NCI-H526 (cell line): ENCODE measurements at regions not wholly inside any gene's neighbourhood (a gene's known extent, or its start where the extent isn't known, plus 50 kb on each side); places are given as distances from the start of the nearest gene placed in this dataset.

ENCODE experiments used
- DNase-seq, 2 experiments: peaks; one replicate each; lab custom pipeline; 2025; lab: John Stamatoyannopoulos, UW

DNA sequence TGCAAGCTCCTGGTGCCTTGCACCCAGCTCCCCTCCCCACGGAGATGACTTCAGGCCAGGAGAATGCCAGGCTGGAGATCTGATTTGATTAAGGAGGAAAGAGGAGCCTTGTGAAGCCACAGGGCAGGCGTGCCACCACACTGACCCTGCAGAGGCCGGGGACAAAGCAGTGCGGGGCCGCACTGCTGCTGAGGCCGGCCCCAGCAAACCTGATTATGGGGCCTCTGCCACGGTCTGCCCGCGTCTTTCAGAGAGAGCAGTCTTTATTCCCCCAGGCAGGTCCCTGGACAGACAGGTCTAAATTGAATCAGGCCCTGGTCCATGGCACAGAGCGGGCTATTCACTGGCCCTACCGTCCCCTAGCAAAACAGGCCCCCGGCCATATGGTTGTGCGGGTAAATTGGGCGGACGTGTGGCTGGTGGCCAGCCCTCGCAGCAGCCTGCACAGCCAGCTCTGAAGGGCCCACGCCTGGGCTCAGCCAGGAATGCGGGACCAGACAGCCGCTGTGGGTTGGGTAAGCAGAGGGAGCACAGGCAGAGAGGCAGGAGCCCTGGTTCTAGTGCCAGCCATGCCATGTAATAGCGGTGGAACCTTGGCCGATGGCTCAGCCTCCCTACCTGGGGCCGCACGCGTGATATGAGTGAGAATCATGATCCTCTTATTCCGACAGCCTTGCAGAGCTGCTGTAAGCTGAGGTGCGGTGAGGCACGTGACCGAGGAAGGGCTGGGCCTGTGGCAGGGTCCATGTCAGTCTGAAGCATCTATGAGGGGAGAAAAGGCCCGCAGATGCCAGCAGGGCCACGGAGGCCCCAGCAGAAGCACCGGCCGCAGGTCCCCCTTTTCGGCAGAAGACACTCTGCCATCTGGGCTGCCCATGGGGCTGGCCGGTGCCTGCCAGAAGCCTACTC, 97.3 kb upstream of the MYCN start:
- no peak for DNase-seq

DNA sequence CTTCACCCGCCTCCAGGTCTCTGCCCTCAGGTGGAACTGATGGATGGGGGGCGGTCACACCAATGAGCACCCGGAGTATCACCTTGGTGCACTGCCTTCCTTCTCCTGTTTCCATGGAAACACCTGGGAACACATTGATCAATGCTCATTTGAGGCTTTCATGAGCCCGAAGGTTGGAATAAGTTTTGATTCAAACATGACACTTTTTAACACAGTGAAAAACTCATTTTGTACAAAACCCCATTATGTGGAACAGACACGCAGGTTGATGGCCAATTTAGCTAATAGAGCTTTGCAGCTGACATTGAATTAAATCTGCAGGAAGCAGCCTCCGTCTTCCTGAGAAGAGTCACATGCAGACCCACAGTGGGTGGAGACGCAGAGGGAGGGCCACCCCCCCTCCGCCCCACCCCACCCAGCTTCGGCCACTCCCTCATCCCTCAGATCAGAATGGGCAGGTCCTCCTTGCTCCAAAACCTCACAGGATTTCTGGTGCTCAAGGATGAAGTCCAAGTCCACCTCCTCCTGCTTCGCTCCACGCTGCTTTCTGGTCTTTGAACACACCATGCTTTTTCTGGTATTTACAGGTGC, 96.0 kb upstream of the MYCN start:
- DNase-seq = peak; percentile 96 to 100

DNA sequence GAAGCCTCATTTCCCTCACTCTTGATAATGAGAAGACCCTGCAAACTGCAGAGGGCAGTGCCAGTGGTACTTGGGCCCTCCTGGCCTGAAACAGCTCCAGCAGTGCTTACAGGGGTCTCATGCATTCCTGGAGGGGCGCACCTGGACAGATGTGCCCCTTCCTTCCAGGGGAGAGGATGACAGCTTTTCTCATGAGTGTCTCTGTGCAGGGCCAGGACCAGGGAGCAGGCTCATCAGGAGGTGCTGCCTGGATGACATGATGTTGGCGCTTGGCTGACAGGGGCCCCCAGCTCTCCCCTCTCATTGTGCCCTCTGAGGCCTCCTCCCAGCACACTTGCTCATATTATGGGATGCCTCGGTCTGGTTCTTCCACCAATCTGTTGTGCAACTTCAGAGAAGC, 95.1 kb upstream of the MYCN start:
- no peak for DNase-seq

DNA sequence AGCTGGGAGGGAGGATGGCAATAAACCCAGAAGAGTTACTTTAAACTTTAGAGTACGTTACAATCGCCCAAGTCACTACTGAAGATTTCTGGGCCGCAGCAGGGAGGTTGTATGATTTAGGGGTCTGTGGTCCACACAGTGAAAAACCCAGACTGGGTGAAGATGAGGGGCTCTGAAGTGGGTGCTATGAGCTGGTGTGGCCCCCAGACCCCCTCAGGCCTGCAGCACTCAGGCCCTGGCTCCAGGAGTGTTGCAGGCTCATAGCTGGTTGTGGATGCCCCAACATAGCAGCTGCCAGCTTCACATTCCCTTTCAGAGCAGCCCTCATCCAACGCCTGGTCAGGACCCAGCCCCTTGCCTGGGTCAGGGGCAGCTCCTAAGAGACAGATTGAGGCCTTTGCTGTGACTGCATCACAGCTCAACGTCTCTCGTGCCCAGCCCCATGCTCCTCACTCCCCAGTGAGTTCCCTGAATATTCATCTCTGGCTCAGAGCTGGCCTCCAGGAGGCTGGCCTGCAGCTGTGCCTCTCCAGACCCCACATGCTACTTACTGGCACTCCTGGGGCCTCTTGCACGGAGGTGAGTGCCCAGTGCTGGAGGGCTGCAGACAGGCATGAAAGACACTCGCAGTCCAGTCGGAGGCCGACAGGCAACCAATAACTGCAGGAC, 94.5 kb upstream of the MYCN start:
- no peak for DNase-seq

DNA sequence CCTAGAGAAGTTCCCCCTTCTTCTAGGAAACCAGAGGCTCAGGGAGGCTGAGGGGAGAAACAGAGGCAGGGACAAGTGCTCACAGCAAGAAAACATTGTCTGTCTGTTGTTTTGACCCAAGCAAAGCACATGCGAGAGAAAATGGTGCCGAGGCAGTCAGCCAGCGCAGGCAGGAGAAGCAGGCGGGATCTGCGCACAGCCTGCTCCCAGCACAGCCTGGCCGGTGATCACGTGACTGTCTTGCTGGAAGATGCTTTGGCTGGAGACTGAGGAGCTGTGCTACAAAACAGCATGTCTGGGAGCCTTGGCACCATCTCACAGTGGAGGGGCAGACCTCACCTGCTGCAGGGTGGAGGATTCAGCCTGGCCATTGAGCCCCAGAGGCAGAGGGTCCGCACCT, 93.7 kb upstream of the MYCN start:
- DNase-seq = no peak

DNA sequence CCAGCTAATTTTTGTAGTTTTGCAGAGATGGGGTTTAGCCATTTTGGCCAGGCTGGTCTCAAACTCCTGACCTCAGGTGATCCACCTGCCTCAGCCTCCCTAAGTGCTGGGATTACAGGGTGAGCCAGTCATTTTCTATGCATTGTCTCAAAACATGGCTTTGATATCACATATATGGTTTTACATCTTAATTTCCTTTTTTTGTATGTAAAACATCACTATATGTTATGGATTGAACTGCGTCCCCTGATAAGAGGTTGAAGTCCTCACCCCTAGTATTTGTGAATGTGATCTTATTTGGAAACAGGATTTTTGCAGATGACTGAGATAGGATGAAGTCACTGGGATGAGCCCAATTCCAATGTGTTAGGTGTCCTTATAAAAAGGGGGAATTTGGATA, 89.8 kb upstream of the MYCN start:
- no peak for DNase-seq

DNA sequence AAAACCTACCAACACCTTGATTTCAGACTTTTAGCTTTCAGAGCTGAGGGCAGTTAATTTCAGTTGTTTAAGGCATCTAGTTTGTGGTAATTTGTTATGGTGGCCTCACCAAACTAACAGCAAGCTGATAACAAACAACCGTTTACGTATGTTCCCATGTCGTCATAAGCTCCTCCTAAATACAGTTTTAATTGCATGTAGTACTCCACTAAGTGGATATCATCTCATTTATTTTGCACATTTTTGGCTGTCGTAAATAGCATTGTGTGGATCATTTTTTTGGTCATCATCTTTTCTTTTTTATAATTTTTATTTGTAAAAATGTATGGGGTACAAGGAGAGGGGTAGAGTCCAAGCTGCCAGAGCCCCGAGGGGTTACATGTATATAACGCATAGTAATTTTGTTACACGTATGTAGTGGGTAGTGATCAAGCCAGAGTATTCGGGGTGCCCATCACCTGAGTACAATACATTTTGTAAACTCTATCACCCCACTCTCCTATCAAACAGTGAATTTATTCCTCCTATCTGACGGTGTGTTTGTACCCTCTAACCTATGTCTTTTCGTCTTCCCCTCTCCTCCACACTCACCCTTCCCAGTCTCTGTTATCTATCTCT, 89.2 kb upstream of the MYCN start:
- DNase-seq = no peak

DNA sequence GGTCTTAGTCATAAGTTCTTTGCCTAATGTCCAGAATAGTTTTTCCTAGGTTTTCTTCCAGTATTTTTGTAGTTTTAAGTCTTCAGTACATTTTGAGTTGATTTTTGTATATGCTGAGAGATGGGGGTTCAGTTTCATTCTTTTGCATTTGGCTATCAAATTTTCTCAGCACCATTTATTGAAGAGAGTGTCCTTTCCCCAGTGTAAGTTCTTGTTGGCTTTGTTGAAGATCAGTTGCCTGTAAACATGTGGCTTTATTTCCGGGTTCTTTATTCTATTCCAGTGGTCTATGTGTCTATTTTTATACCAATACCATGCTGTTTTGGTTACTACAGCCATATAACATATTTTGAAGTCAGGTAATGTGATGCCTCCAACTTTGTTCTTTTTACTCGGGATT, 87.5 kb upstream of the MYCN start:
- DNase-seq = no peak

DNA sequence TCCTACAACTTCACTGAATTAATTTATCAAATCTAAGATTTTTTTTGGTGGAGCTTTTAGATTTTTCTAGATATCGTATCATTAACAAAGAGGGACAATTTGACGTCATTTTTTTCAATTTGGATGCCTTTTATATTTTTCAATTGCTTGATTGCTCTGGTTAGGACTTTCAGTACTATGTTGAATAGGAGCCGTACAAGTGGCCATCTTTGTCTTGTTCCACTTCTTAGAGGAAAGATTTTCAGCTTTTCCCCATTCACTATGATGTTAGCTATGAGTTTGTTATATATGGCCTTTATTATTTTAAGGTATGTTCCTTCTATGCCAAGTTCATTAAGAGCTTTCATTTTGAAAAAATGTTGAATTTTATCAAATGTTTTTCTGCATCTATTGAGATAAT, 86.4 kb upstream of the MYCN start:
- no peak for DNase-seq

DNA sequence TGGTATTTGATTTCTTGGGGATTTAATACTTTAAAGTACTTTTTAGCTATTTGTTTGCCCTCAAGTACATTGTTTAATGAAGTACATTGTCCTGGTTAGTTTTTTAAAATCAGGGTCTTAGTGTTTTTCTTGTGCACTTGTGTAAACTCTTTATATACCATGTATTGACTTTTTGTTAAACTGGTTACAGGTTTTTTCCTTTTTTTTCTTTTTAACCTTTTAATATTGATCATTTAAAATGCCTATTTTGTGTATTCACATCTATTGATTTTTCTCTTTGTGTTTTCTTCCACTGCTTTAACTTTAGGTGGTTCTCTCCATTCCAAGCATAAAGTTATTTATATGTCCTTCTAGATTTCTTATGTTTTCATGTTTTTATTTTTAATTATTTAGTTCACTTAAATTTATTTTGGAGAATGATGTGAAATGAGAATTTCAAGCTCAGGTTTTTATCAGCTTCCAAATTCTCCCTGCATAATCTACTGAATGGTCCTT, 84.5 kb upstream of the MYCN start:
- DNase-seq = no peak

DNA sequence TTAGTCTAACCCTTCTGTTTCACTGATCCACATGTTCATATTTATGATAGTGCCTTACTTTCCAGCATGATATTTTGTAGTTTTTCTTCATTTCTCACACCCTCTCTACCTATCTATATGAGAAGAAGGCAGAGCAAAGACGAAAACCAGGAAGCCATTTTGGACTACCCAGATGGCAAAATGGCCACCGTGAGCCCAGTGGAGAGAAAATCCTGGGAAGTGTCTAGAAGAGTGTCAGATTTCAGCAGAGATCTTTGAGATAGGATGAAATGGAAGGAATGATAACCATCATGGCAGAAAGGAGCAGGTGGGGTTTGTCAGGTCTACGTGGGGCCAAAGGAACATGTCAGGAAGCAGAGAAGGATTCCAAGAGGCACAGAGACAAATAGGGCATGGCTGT, 84.0 kb upstream of the MYCN start:
- no peak for DNase-seq

DNA sequence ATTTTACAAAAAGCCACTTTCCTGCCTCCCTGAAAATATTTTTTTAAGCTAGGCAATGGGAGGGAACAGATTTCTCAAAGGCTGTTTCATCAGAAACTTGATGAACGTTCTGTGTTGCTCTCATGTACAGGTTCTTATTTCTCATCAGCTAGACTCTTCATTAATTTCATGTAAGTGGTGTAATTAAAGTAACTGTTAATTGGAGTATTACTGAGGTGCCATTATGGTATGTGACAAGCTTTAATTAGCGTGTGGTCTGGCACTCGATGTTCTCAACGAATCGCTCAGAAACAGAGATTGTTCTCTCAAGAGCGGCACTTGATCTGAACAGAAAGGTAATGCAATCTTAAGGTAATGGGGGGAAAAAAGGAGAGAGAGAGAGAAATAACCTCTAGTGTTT, 81.9 kb upstream of the MYCN start:
- DNase-seq = no peak

DNA sequence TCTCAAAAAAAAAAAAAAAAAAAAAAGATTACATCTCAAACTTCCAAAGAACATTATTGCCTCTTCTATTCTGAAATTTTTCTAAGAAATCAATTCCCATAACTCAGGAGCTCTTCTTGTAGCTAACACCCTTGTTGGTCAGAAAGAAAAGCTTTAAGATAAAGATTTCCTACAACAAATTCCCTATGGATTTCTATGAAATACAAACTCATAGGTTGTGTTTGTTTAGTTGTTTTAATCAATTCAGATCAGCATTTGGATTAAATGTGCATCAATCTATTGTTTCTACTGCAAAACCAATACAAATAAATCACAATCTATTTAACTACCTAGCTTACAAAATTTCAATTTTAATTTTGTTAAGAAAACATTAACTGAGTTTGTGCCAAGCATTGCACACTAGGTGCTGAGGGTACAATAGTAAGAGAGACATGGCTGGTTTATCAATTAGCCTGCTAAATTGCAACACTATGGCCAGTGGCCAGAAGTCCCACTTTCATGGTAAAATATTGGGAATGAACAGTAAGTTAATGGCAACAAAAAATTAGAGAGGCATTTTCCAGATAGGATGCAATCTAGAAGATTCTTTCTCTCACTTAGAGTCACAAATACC, 80.2 kb upstream of the MYCN start:
- no peak for DNase-seq

DNA sequence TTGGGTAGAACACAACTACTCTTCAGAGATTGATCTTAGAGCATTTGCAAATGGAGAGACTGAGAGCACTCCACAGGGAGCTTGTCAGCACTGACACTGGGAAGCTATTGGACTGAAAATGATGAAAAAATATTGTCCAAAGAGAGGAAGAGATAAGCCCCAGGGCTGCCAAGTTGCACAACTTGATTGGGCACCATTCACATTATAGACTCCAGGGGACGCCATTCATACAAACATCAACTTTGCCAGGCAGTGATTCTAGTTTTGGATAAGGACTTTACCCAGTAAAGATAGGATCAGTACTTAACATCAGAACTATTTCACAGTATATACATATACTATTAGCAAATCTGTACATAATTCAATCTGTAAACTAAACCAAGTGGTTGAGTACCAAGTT, 79.6 kb upstream of the MYCN start:
- peak in 1 of 2 experiments; percentile 97 for DNase-seq

DNA sequence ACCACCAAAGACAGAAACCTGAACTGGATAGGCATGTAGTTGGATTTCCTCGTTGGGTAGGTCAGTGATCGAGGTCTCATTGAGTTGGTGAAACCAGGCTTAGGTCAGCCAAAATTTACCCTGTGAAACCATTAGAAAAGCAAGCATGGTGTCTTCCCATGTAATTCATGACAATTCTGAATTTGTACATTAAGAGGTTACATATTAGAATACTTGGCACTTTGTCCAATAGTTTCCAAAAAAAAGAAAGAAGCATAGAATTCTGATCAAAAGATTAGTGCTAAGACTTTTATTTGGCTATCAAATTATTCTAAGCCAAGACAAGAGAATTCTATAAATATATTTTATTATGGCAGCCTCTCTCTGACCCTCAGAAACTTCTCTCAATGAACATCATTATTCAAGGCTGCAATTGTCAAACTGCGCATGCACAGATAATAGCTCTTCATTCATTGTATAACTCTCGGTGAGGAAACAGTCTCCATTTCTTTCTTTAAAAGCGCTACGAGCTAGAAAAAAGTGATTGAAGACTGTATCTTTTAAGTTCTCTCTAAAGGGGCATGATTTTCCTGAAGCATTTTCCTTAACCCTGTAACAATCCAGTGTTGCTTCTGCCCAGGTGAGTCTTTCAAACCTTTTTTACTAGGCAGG, 79.1 kb upstream of the MYCN start:
- no peak for DNase-seq

DNA sequence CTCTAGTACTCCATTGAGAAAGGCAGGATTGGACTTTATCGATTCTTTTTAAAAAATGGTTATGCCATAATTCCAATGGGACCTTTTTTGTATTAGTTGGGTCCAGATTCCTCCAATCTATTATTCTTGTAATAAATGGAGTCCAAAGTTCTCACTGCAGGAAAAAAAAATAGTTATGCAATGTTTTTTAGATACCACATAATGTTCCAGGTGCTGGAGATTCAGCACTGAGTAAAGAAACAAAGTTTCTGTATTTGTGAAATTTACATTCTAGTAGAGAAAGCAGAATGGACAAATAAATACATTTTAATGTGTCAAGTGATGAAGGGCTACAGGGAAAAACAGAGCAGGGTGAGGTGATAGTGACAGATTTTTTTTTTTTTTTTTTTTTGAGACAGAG, 78.5 kb upstream of the MYCN start:
- DNase-seq = no peak

DNA sequence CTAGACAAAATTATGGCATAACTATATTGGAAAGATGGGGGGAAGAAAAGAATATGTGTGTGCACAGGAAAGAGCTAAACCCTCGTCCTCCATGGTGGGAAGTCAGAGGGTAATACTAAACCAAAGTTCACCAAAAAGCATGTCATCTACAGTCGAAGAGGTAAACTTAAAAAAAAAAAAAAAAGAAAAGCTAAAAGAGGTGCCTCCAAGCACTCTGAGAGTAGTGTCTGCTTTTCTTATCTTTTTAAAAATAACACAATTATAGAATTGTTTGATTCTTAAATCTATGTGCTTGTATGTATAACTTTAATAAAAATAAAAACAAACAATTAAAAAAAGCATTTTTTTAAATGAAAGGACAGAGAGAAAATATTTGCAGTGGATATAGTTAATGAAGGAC, 77.3 kb upstream of the MYCN start:
- no peak for DNase-seq

DNA sequence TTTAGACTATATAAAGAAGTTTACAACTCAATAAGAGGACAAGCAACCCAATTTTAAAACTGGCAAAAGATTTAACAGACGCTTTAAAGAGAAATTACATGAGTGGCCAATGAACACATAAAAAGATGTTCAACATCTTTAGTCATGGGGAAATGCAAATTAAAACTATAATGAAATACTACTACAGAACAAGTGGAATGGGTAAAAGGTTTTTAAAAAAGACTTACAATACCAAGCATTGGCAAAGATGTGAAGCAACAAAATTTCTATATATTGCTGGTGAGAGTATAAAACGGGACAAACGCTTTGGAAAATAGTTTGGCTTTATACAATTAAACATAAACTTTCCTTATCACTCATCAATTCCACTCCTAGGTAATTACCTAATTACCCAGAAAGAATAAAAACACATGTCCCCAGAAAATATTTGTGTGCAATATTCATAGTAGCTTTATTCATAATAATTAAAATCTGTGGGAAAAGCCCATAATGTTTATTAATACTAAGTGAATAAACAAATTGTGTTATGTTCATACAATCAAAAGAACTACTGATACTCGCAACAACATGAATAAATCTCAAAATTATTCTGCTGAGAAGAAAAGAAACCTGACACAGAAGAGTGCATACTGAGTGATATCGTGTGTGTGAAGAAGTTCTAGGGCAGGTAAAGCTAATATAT, 76.7 kb upstream of the MYCN start:
- DNase-seq = no peak

DNA sequence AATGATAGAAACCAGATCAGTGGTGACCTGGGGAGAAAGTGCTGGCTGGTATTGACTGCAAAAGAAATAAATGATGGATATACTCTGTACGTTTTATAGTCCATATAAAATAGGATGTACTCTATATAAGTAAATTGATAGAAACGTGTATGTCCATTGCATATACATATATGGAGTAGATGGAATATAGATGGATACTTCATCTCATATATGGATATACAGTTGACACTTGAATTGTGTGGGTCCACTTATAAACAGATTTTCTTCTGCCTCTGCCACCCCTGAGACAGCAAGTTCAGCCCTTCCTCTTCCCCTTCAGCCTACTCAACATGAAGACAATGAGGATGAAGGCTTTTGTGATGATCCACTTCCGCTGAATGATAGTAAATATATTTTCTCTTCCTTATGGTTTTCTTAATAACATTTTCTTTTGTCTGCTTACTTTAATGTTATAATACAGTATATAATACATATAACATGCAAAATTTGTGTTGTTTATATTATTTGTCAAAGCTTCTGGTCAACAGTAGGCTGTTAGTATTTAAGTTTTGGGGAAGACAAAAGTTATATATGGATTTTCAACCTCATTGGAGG, 76.1 kb upstream of the MYCN start:
- DNase-seq = no peak

DNA sequence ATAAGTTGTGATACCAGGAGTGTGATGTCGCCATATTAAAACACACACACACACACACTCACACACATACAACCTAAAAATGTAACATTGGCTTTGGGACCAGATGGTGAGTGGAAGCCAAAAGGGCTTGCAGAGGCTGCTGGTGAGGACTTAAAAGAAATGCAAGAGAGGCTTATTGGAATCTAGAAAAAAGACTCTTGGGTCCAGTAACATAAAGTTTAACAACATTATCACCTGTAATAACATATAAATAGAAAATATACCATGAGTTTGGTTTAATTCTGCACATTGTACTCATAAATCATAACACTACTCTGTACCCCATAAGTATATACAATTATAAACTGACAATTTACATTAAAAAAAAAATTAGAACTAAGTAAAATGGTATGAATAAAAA, 74.4 kb upstream of the MYCN start:
- no peak for DNase-seq
